GM19193 (cell line): ENCODE measurements at regions not wholly inside any gene's neighbourhood (a gene's known extent, or its start where the extent isn't known, plus 50 kb on each side); places are given as distances from the start of the nearest gene placed in this dataset.

Experiments
- POLR2A ChIP-seq: IDR thresholded peaks from 4 replicates; pipeline ENCODE4 v1.6.1; 2011; ENCODE audit not compliant: insufficient read depth, insufficient read length; ENCODE audit errors: extremely low read depth

- TF ChIP-seq POLR2A, result no peak
Measured at GRCh38 chr13:40438999-40439797, 227.2 kb downstream of the FOXO1 start.

GRCh38 chr13:40439928-40440327 lies 226.5 kb downstream of the FOXO1 start:
- no peak for TF ChIP-seq POLR2A

GRCh38 chr13:40440990-40441820 lies 225.2 kb downstream of the FOXO1 start:
- TF ChIP-seq POLR2A, result no peak

DNA sequence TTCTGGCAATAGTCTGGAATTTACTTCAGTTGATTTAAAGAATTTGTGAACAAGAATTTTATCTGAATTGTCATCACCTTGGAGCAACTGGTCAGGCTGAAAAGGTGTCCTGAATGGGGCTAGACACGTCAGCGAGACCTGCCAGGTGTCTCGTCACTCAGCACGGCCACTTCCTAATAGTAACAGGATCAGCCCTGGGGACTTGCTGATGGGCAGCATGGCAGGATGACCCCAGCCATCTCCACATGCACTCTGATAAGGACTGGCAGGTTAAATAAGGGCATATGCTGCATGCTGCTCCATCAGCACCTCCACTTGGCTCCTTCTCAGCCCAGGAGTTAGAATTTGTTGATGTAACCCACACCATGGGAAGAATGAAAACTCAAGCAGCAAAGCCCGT lies 224.2 kb downstream of the FOXO1 start:
- TF ChIP-seq POLR2A, result no peak

- no peak for TF ChIP-seq POLR2A
Measured at GRCh38 chr13:40442826-40443225, 223.6 kb downstream of the FOXO1 start.

GRCh38 chr13:40444241-40444640 lies 222.2 kb downstream of the FOXO1 start:
- TF ChIP-seq POLR2A, result no peak

GRCh38 chr13:40445557-40445990 lies 220.9 kb downstream of the FOXO1 start:
- no peak for TF ChIP-seq POLR2A

DNA sequence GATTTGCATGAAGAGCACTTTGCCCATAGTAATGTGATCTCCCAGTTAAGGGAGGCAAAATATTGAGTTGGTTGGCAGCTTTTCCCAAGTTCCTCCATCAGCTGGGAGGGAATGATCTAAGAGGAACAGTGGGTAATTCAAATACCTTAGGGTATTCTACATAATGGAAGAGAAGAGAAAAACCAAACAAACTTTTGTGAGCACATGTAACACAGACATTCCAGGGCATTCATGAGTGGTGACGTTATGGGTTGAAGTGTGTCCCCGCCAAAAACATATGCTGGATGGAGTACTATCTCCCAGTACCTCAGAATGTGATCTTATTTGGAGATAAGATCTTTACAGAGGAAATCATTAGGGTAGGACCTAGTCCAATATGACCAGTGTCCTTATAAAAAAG lies 220.1 kb downstream of the FOXO1 start:
- TF ChIP-seq POLR2A, result no peak

DNA sequence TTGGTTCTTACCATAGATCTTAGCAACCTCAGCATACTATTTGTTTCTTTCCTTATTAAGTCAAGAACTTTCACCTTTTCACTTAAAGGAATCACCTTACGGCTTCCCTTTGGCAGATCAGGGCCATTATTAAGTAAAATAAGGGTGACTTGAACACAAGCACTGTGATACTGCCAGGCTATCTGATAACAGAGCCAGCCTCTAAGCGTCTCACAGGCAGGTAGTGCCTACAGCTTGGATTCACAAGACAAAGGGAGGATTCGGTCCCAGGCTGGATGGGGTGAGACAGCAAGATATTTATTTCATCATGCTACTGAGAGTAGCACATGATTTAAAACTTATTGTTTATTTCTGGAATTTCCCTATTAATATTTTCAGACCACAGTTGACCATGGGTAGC lies 218.6 kb downstream of the FOXO1 start:
- no peak for TF ChIP-seq POLR2A

DNA sequence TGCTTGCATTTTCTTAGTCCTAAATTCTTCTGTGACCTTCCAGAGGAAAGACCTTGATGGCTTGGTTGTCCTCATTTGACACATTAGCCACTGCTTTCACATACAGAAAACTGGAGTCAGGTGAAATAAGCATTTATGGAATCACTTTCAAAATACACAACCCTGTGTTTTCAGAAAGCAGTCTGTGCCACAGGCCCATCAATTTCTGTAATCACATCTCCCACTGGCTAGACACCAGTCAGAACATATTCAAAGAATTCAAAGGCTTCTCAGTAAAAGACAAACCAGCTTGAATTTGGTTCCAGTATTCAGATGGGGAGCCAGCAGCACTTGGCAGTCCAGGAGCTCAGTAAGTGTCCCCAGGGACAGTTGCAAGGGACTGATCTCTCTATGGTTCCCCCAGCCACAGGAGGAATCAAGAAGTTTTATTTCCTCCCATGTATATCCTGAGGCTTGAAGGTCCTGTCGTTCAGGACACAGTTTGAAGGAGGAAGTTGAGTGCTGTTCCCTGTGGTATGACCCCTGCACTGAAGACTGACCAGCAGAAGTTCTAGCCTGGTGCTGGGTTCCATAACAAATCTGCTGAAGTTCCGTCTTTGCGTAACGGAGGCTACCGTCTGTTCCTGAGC lies 214.3 kb downstream of the FOXO1 start:
- no peak for TF ChIP-seq POLR2A

DNA sequence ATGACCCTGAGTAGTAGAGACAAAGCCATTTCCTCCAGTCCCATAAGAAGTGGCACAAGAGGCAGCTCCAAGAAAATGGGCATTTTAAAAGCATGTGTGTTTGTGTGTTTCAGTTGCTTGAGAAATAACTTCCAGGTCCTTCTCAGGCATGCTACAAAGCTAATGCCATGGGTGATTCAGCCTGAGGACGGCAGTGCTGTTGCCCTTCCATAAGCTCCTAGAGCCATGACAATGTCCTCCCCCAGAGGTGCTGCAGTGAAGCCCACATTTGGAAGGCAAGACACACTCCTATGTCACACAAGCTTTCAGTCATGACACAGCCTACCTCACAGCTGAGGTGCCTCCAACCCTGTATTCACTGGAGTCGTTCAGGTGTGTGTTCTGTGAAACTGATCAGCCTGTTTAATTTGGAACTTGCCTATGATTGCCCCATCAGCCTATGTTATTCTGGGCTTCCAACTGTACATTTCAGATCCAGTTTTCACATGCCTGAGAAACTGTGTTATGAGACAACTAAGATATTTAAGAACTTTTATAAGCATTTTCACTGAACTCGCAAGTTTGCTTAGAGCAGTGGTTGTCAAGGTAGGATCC lies 213.6 kb downstream of the FOXO1 start:
- no peak for TF ChIP-seq POLR2A

DNA sequence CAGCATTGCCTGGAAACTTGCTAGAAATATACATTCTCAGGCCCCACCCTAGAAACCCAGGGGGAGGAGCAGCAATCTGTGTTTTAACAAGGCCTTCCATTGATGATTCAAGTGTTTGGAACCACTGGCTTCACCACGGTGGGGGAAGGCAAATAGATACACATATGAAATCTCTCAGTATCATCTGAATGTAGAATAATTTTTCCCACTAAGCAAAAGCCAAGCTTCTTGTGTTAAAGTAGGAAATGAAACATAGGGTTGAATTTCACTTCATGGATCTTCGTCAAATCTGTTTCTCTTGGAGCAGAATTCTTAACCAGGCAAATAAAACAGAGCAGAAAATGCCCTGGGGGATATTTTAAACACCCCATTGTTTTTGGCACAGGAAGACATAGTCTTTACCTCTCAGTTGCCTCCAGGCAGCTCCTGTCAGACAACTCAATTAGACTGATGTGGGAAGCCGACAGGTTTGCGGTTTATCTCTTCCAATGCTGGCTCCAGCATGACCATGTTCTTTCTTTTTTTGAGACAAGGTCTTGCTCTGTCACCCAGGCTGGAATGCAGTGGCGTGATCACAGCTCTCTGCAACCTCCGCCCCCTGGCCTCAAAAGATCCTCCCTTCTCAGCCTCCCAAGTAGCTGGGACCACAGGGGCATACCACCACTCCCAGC lies 213.0 kb downstream of the FOXO1 start:
- no peak for TF ChIP-seq POLR2A

GRCh38 chr13:40456397-40456953 lies 210.0 kb downstream of the FOXO1 start:
- no peak for TF ChIP-seq POLR2A

GRCh38 chr13:40456979-40457553 lies 209.4 kb downstream of the FOXO1 start:
- no peak for TF ChIP-seq POLR2A
